Hepatocyte (in vitro differentiated cells): ENCODE measurements at regions not wholly inside any gene's neighbourhood (a gene's known extent, or its start where the extent isn't known, plus 50 kb on each side); places are given as distances from the start of the nearest gene placed in this dataset.

ENCODE experiments used
- EZH2 ChIP-seq: fragments of 200-600 bp; sonication (generic); IDR thresholded peaks from 2 replicates; pipeline ENCODE4 v1.6.1; 2016; ENCODE audit warnings: antibody characterized with exemption, mild to moderate bottlenecking, borderline replicate concordance
- EZH2phosphoT487 ChIP-seq: fragments of 200-600 bp; sonication (generic); IDR thresholded peaks from one replicate; pipeline ENCODE4 v1.6.1; 2018; ENCODE audit warnings: antibody characterized with exemption, mild to moderate bottlenecking, low read depth, moderate library complexity; ENCODE audit not compliant: unreplicated experiment, severe bottlenecking
- TF ChIP-seq, protein P1 (sequence below): fragments of 200-600 bp; sonication (generic); IDR thresholded peaks from 2 replicates; pipeline ENCODE4 v1.5.1; 2016; ENCODE audit warnings: antibody characterized with exemption, mild to moderate bottlenecking; ENCODE audit not compliant: poor library complexity

DNA sequence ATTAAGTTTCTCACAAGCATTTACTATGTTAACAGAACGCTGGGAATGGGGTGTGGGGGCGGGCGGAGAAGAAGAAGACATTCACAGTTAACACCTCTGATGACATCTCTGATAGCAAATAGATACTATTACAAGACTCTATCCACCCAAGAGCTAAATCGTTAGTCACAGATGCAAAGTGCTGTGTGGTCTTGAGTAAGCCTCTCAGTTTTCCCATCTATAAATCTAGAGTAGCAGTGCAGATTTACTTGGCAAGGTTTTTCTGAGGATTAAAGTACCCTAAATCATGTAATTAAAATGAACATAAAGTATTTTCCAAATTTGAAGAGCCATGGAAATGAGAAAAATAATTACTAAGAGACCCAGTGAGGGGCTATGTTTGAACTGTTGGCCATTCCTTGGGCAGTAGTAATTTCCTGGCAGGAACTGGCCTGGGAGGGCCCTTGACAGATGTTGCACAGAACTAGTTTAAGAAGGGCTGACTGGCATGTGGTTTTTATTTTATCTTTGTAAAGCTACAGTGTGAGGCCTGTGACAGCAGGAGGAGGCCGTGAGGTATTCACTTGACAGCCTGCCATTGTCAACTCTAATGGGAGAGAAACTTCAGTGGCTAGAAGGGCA, 58.7 kb upstream of the APOBEC4 start:
- TF ChIP-seq, protein P1, sequence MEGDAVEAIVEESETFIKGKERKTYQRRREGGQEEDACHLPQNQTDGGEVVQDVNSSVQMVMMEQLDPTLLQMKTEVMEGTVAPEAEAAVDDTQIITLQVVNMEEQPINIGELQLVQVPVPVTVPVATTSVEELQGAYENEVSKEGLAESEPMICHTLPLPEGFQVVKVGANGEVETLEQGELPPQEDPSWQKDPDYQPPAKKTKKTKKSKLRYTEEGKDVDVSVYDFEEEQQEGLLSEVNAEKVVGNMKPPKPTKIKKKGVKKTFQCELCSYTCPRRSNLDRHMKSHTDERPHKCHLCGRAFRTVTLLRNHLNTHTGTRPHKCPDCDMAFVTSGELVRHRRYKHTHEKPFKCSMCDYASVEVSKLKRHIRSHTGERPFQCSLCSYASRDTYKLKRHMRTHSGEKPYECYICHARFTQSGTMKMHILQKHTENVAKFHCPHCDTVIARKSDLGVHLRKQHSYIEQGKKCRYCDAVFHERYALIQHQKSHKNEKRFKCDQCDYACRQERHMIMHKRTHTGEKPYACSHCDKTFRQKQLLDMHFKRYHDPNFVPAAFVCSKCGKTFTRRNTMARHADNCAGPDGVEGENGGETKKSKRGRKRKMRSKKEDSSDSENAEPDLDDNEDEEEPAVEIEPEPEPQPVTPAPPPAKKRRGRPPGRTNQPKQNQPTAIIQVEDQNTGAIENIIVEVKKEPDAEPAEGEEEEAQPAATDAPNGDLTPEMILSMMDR, result no peak
- TF ChIP-seq EZH2 (no peak), EZH2phosphoT487 (no peak)
